Activated naive CD4-positive, alpha-beta T cell (primary cell): ENCODE measurements at regions not wholly inside any gene's neighbourhood (a gene's known extent, or its start where the extent isn't known, plus 50 kb on each side); places are given as distances from the start of the nearest gene placed in this dataset.

Experiments
- DNase-seq, 4 experiments: peaks; one replicate each; lab custom pipeline; 2025; lab: John Stamatoyannopoulos, UW

DNA sequence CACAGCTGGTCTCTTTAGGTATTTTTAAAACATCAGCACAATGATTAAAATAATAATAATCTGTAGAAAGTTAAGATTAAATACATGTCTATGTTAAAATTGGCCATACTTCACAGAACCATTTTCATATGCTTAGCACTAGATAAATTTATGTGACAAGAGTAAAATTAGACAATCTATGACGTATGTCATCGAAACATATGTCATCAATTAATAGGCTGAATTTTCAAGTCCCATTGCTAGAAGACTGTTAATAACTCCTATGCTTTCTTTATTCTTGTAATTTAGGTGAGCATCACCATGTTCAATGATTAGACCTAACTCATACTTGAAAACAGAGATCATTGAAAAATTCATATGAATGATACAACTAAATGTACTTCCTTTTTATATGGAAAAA lies 593.3 kb upstream of the KCNMB2 start:
- DNase-seq, result no peak

GRCh38 chr3:177944228-177944661 lies 592.0 kb upstream of the KCNMB2 start:
- DNase-seq, result no peak

- no peak for DNase-seq
Measured at GRCh38 chr3:177946048-177946447, 590.2 kb upstream of the KCNMB2 start.

GRCh38 chr3:177946497-177946896 lies 589.7 kb upstream of the KCNMB2 start:
- DNase-seq, result no peak

GRCh38 chr3:177946936-177947335 lies 589.3 kb upstream of the KCNMB2 start:
- DNase-seq, result no peak

DNA sequence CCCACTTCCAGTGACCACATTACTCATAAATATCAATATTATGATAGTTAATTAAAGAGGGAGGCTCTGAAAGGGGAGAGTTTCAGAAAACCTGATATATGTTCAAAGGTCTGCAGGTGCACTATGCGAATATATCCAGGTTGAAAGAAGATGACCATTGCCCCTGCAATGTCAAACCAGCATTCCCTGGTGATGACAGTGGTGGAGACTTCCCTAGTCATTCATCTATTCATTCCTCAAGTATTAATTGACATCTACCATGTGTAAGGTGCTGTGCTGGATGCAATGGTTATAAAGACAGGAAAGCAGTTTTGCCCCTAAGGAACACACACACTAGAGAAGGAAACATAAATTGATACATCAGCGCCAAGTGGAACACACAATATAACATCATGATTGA lies 588.3 kb upstream of the KCNMB2 start:
- no peak for DNase-seq

DNA sequence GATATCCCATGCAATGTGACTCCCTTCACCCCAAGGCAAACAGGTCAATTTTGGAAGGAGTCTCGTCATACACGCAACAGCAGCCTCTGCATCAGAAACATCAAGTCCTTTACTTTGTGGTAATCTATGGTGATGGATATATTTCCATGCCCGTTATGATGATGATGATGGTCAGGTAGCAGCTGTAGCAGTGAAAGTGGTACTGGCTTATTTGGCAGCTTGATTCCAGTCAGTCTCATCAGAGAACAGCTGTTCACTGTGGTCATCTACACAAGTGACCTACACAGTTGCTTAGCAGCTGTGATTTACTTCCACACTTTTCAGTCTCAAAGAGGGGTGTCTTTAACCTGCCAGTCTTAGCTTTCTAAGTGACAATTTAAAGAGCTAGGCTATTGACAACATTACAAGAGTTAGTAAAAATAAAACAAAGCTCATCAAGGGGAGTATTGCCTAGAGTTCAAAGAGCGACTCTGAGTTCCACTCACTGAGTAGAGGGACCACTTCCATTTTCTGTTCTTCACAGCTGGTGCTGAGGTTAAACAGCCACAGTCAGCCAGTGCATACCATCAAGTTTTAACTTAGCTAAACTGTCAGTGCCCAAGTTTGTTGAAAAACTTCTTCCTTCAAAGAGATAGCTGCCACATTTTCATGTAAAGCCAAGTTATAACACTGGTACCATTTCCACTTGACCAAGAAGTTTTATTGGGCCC lies 587.4 kb upstream of the KCNMB2 start:
- no peak for DNase-seq

DNA sequence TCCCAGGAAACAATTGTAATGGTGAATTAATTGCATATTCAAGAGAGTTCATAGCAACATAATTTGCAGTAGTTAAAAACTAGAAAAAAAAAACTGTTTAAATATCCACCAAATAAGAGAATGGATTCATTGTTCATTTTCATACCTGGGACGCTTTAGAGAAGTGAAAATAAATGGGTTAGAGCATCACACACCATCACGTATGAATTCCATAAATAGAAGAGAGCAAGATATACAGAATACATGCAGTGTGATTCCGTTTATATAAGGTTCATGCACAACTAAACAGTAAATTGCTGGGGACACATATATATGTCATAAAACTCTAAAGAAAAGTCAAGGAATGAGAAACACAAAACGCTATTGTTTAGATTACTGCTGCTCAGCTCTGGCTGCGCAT lies 577.0 kb upstream of the KCNMB2 start:
- DNase-seq, result no peak

DNA sequence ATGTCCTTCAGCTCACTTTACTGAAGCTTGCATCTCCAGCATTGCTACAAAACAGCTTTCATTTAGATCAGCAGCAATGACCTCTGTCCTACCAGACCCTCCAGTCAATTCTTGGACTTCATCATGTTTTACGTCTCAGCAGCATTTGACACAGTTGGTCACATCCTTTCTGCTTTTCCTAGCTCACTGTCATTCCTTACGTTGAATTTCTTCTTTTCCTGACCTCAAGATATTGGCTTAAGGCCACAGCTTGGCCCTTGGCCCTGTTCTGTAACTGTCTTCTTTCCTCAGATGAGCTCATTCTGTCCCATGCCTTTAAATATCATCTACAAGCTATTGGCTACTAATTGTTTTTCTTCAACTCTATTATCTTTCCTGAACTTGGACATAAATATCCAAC lies 576.2 kb upstream of the KCNMB2 start:
- no peak for DNase-seq

DNA sequence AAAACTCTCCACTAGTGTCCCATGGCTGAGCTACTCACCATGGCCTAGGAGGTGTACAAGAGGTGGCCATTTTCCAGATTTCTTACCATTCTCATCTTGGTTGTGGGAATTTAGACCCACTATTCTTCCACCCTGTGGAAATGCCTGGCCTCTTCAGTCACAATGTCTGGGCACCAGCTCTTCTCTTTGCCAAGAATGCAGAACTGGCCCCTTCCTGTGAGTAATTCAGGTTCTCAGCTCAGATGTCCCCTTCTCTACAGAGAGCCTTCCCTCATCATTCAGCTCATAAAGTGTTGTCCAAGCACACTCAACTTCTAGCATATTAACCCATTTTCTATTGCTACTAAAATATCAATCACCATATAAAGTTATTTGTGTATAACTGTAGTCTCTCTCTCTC lies 575.5 kb upstream of the KCNMB2 start:
- no peak for DNase-seq

DNA sequence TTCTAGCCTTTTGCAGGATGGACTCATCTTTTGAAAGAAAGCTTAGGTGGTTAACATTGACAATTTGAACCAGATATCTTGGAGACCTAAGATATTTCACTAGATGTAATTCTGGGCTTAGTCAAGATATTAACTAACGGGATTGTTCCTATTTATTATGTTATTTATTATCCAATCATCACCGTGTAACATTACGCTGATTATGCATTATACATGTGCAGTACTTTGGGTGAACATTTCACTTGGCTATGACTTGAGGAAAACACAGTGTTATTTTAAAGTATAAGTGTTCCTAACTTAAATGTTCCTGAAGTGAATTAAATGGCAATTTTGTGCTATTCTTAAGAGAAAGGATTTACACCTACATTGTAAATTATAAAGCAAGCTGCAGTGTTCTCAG lies 574.5 kb upstream of the KCNMB2 start:
- no peak for DNase-seq

GRCh38 chr3:177966493-177966892 lies 569.7 kb upstream of the KCNMB2 start:
- DNase-seq, result no peak

- DNase-seq, result no peak
Measured at GRCh38 chr3:177968891-177969290, 567.3 kb upstream of the KCNMB2 start.

DNA sequence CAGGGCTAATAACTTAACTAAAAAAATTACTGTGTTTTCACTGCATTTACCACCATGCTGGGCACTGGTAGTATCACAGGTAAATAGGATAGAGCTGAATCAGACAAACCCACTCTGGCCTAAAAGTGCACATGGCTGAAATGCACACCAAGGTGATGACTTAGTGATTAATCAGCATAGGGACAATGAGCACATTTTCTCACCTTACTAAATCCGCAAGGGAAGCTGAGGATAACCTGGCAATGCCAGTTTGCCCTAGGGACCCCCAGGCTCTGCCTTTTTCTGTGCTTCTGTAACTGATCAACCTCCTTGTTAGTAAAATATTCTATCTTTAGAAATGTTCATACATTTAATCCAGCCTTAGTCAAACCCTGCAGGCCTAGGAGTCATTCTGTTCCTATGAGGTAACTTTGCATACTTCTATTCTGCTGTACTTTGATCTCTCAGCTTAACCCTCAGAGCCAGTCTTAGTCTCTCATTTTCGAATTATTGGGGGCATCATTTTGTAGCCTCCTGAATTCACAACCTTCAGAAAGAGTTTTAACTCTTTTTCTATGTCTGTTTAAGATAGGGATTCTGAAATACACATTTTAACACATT lies 562.9 kb upstream of the KCNMB2 start:
- no peak for DNase-seq

DNA sequence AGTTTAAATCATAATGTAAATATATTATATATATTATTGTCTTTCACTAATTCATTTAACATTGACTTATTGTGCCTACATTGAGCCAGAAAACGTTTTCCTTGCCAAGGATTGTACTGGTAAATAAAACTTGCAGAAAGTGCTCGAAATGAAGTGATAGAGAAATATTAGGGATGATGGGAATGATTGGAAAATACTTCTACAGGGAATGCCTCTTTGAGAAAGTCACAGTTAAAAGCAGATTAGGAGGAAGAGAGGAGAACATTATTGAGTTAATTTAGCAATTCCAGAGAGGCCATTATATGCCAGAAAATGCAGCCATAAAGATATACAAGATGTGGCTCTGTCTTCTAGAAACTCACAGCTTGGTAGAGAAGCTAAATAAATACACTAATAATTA lies 560.0 kb upstream of the KCNMB2 start:
- DNase-seq, result no peak

- DNase-seq, result no peak
Measured at GRCh38 chr3:177976866-177977265, 559.4 kb upstream of the KCNMB2 start.

DNA sequence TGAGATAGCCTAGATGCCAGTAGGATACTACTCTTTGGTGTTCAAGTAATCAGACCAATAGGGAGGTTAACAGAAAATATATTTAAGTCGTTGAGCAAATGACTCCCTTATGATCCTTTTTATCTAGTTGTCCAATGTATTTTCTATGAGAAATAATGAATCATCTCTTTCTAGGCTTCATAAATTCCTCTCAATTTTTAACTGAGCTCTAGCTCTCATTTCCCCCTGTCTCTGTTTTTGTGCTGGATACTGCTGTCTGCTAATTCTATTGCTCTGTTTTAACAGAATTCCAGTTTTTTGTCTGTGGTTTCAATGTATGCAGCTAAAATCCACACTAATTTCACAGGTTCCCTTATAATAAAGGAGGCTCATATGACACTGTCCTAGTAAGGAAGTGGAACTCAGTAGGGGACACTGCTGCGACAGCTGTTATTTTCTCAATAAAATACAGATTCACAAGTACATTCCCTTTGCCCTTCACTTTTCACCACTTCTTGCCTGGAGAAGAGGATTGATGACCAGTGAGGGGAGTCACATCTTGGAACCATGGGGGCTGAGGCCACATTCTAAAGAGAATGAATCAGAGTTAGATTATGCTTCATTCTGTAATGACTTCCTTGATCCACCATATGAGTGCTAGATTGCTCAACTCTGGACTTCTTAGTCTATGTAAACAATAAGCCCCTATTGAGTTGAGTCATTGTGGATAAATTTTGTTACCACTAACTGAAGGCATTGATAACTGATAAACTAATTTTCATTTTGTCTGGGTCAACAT lies 558.7 kb upstream of the KCNMB2 start:
- DNase-seq, result no peak

DNA sequence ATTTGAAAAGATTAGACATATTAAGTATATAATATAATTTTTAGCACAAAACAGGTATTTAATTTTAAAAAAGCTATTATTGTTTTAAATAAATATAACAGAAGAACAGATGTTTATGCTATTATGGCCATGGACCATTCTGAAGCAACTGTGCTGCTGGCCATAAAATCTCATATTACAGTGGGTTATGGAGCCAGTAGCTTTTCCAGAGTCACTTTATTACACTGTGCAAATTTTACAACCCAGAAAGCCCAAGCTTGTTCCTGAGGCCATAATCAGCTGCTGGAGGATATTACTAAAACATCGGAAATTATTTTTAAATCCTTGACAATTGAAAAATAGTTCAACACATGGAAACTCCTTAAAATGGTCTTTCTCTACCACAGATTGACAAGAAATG lies 557.3 kb upstream of the KCNMB2 start:
- DNase-seq, result no peak

DNA sequence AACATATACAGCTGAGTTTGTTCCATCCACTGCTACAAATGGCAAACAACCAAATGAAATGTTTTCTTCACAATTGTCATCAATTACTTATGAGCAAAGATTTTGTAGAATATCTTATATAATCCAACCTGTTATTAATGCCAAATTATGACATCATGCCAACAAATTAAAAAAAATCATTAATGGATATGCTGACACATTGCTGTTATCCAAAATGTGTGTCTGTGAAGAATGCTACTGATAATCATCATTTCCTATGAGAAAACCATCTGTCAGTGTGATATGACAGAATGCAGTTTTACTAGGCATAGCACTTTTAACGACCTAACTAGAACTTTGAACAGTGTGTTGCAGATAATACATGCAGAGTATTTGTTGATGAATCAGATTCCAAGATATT lies 556.5 kb upstream of the KCNMB2 start:
- DNase-seq, result no peak

DNA sequence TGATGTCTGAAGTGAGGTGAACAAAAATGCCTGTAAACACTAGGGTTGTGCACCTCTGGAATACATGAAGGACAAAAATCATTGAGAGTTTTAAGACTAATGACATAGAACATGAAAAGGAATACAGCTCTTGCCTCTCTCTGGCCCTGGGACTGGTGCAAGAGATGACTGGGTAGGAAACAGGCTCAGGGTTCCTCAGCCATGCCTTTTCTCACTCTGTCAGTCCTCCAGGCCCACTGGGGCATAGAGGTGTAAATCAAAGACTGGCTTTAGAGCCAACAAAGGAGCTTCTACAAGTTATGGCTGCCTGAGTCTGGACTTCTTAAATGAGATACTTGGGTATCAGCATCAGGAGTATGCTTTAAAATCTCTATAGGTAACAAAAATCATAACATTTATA lies 554.7 kb upstream of the KCNMB2 start:
- no peak for DNase-seq

GRCh38 chr3:177982034-177982433 lies 554.2 kb upstream of the KCNMB2 start:
- no peak for DNase-seq

- no peak for DNase-seq
Measured at GRCh38 chr3:177983320-177983719, 552.9 kb upstream of the KCNMB2 start.
